HG02642 (cell line): ENCODE measurements at regions not wholly inside any gene's neighbourhood (a gene's known extent, or its start where the extent isn't known, plus 50 kb on each side); places are given as distances from the start of the nearest gene placed in this dataset.

ENCODE experiments used
- ATAC-seq: cut with Tn5 transposase; IDR thresholded peaks from one replicate; pipeline ENCODE4 v1.9.1; 2021; ENCODE audit warnings: mild to moderate bottlenecking; ENCODE audit not compliant: unreplicated experiment, poor library complexity

GRCh38 chr5:104734046-104734445 lies 1171.5 kb upstream of the NUDT12 start:
- ATAC-seq, result no peak

GRCh38 chr5:104733063-104733669 lies 1170.6 kb upstream of the NUDT12 start:
- ATAC-seq, result no peak

GRCh38 chr5:104731331-104731730 lies 1168.7 kb upstream of the NUDT12 start:
- no peak for ATAC-seq

- ATAC-seq, result no peak
Measured at GRCh38 chr5:104708027-104708426, 1145.4 kb upstream of the NUDT12 start.

GRCh38 chr5:104706600-104706999 lies 1144.0 kb upstream of the NUDT12 start:
- ATAC-seq, result no peak

GRCh38 chr5:104702212-104702611 lies 1139.6 kb upstream of the NUDT12 start:
- no peak for ATAC-seq

- ATAC-seq, result no peak
Measured at GRCh38 chr5:104699438-104699837, 1136.8 kb upstream of the NUDT12 start.

- ATAC-seq, result no peak
Measured at GRCh38 chr5:104661256-104661655, 1098.7 kb upstream of the NUDT12 start.

- ATAC-seq, result no peak
Measured at GRCh38 chr5:104659497-104659896, 1096.9 kb upstream of the NUDT12 start.

GRCh38 chr5:104652271-104652861 lies 1089.8 kb upstream of the NUDT12 start:
- ATAC-seq, result no peak

GRCh38 chr5:104650313-104651055 lies 1087.9 kb upstream of the NUDT12 start:
- ATAC-seq, result no peak

GRCh38 chr5:104646416-104646815 lies 1083.8 kb upstream of the NUDT12 start:
- ATAC-seq, result no peak

GRCh38 chr5:104643320-104643719 lies 1080.7 kb upstream of the NUDT12 start:
- no peak for ATAC-seq

GRCh38 chr5:104635227-104635626 lies 1072.6 kb upstream of the NUDT12 start:
- ATAC-seq, result no peak

- ATAC-seq, result no peak
Measured at GRCh38 chr5:104628911-104629310, 1066.3 kb upstream of the NUDT12 start.

GRCh38 chr5:104626122-104626521 lies 1063.5 kb upstream of the NUDT12 start:
- ATAC-seq, result no peak

GRCh38 chr5:104612005-104612404 lies 1049.4 kb upstream of the NUDT12 start:
- no peak for ATAC-seq

GRCh38 chr5:104611135-104611767 lies 1048.7 kb upstream of the NUDT12 start:
- ATAC-seq, result no peak

- ATAC-seq, result no peak
Measured at GRCh38 chr5:104606258-104606829, 1043.8 kb upstream of the NUDT12 start.

- no peak for ATAC-seq
Measured at GRCh38 chr5:104599726-104600125, 1037.1 kb upstream of the NUDT12 start.

GRCh38 chr5:104598285-104598684 lies 1035.7 kb upstream of the NUDT12 start:
- ATAC-seq, result no peak
